Natural killer cell (primary cell): ENCODE measurements at regions not wholly inside any gene's neighbourhood (a gene's known extent, or its start where the extent isn't known, plus 50 kb on each side); places are given as distances from the start of the nearest gene placed in this dataset.

Source experiments
- ATAC-seq, 3 donors: fragments of 150-1000 bp in 2 of 3; fragments of 200-7000 bp in 1 of 3; cut with Tn5 transposase; 1 replicate in 1 of 3; 2 replicates in 2 of 3; pipeline ENCODE4 v1.10.0; 2021; ENCODE audit warnings: mild to moderate bottlenecking in 2 of 3, moderate library complexity in 2 of 3
- DNase-seq, 2 donors: peaks; one replicate each; pipeline versions ENCODE4 v3.0.0 to v3.0.0-alpha.2; 2013 to 2021; ENCODE audit warnings: mixed read lengths in 1 of 2
- H3K27ac ChIP-seq: one replicate; pipeline ENCODE4 v1.5.1; 2013; ENCODE audit warnings: mild to moderate bottlenecking, low read length
- H3K27me3 ChIP-seq: one replicate; pipeline ENCODE4 v1.6.1; 2013; ENCODE audit warnings: low read length; ENCODE audit not compliant: control insufficient read depth, insufficient read depth
- H3K36me3 ChIP-seq: one replicate; pipeline ENCODE4 v1.6.1; 2013; ENCODE audit warnings: low read length; ENCODE audit not compliant: control insufficient read depth, insufficient read depth
- H3K4me1 ChIP-seq: one replicate; pipeline ENCODE4 v1.6.1; 2013; ENCODE audit warnings: low read length; ENCODE audit not compliant: control insufficient read depth, insufficient read depth
- H3K4me3 ChIP-seq: one replicate; pipeline ENCODE4 v1.5.1; 2013; ENCODE audit warnings: low read length
- H3K9me3 ChIP-seq: one replicate; pipeline ENCODE4 v1.6.1; 2013; ENCODE audit warnings: low read length; ENCODE audit not compliant: control insufficient read depth, insufficient read depth
- H3K27ac Mint-ChIP-seq, 2 donors: one replicate each; pipeline ENCODE4 v1.8.0; 2022; ENCODE audit warnings: mild to moderate bottlenecking in 2 of 2, mixed read lengths in 2 of 2, moderate library complexity in 1 of 2
- H3K27me3 Mint-ChIP-seq, 2 donors: one replicate each; pipeline ENCODE4 v1.8.0; 2022; ENCODE audit warnings: low read depth in 2 of 2, mixed read lengths in 2 of 2
- H3K36me3 Mint-ChIP-seq: one replicate; pipeline ENCODE4 v1.8.0; 2022; ENCODE audit warnings: mixed read lengths
- H3K4me1 Mint-ChIP-seq, 2 donors: one replicate each; pipeline ENCODE4 v1.8.0; 2022; ENCODE audit warnings: mixed read lengths in 2 of 2
- H3K4me3 Mint-ChIP-seq: one replicate; pipeline ENCODE4 v1.8.0; 2022; ENCODE audit warnings: mild to moderate bottlenecking, moderate library complexity, mixed read lengths
- H3K9me3 Mint-ChIP-seq, 2 donors: one replicate each; pipeline ENCODE4 v1.8.0; 2022; ENCODE audit warnings: mixed read lengths in 2 of 2
- CTCF ChIP-seq: fragments of 200-600 bp; IDR thresholded peaks from one replicate; pipeline ENCODE4 v1.8.0; 2022; ENCODE audit warnings: antibody characterized with exemption
- WGBS: methylation state at CpG from one replicate; pipeline ENCODE4 v1.1.7; 2013; ENCODE audit warnings: missing lambda C conversion rate; ENCODE audit not compliant: insufficient coverage; 5-methylcytosine and 5-hydroxymethylcytosine counted together
- intact Hi-C: fragments of 100-400 bp; cut with micrococcal nuclease; formaldehyde crosslinking; loops from one replicate; pipeline ENCODE4 v1.14.2; 2022

- ATAC-seq = no peak
- intact Hi-C loops = no loop called here
- Mint-ChIP-seq H3K36me3 (no peaks in the 10 kb centered on the region), H3K27ac (no peak overlapping the region), H3K9me3 (peaks cover 2 to 4% of the 10 kb centered on the region in 2 donors), H3K27me3 (peaks cover 0 to 3% of the 10 kb centered on the region in 2 donors), H3K4me1 (no peaks in the 10 kb centered on the region), H3K4me3 (no peak overlapping the region)
- no peak for TF ChIP-seq CTCF
- no peaks in the 10 kb centered on the region for H3K27me3 ChIP-seq
- no peaks in the 10 kb centered on the region for H3K4me1 ChIP-seq
- no peaks in the 10 kb centered on the region for H3K36me3 ChIP-seq
- DNase-seq = no peak
- 85% methylated on average over 6 of the region's 6 CpGs for WGBS
- no peaks in the 10 kb centered on the region for H3K9me3 ChIP-seq
- no peak overlapping the region for H3K27ac ChIP-seq
- H3K4me3 ChIP-seq = no peak overlapping the region
These were observed 791.5 kb downstream of the MED13L start for GRCh38 chr12:115485967-115486366.

GRCh38 chr12:115485503-115485902 is 792.0 kb downstream of the MED13L start:
- TF ChIP-seq CTCF = no peak
- Mint-ChIP-seq H3K27ac (no peak overlapping the region), H3K9me3 (peaks cover 2 to 4% of the 10 kb centered on the region in 2 donors), H3K36me3 (no peaks in the 10 kb centered on the region), H3K27me3 (peaks cover 0 to 3% of the 10 kb centered on the region in 2 donors), H3K4me3 (no peak overlapping the region), H3K4me1 (no peaks in the 10 kb centered on the region)
- no peak for ATAC-seq
- H3K4me3 ChIP-seq = no peak overlapping the region
- no peaks in the 10 kb centered on the region for H3K27me3 ChIP-seq
- intact Hi-C loops = no loop called here
- no peaks in the 10 kb centered on the region for H3K4me1 ChIP-seq
- no peak for DNase-seq
- H3K27ac ChIP-seq = no peak overlapping the region
- no peaks in the 10 kb centered on the region for H3K9me3 ChIP-seq
- 95% methylated on average over 2 of the region's 2 CpGs for WGBS
- H3K36me3 ChIP-seq = no peaks in the 10 kb centered on the region

- H3K4me3 ChIP-seq = no peak overlapping the region
- Mint-ChIP-seq H3K27ac (no peak overlapping the region), H3K9me3 (peaks cover 2% of the 10 kb centered on the region in 2 donors), H3K27me3 (peaks cover 0 to 3% of the 10 kb centered on the region in 2 donors), H3K4me1 (no peaks in the 10 kb centered on the region), H3K36me3 (no peaks in the 10 kb centered on the region), H3K4me3 (no peak overlapping the region)
- DNase-seq (no peak), ATAC-seq (no peak)
- no peaks in the 10 kb centered on the region for H3K9me3 ChIP-seq
- TF ChIP-seq CTCF = no peak
- H3K27ac ChIP-seq = no peak overlapping the region
- H3K4me1 ChIP-seq = no peaks in the 10 kb centered on the region
- no peaks in the 10 kb centered on the region for H3K27me3 ChIP-seq
- intact Hi-C loops = no loop called here
- H3K36me3 ChIP-seq = no peaks in the 10 kb centered on the region
These were observed 794.5 kb downstream of the MED13L start for GRCh38 chr12:115482943-115483342.

GRCh38 chr12:115481141-115481540 is 796.4 kb downstream of the MED13L start:
- peaks cover 0 to 3% of the 10 kb centered on the region in 2 donors for H3K27me3 Mint-ChIP-seq

More at GRCh38 chr12:115481141-115481540, 796.4 kb downstream of the MED13L start:
- DNase-seq (no peak), ATAC-seq (no peak)
- Mint-ChIP-seq H3K4me3 (no peak overlapping the region), H3K4me1 (no peaks in the 10 kb centered on the region), H3K27ac (no peak overlapping the region), H3K36me3 (no peaks in the 10 kb centered on the region), H3K9me3 (peaks cover 2% of the 10 kb centered on the region in 2 donors)
- WGBS = 80% methylated on average over 2 of the region's 2 CpGs
- no peak for TF ChIP-seq CTCF
- H3K4me3 ChIP-seq = no peak overlapping the region
- intact Hi-C loops = no loop called here
- no peaks in the 10 kb centered on the region for H3K9me3 ChIP-seq
- H3K27ac ChIP-seq = no peak overlapping the region
- no peaks in the 10 kb centered on the region for H3K36me3 ChIP-seq
- H3K4me1 ChIP-seq = no peaks in the 10 kb centered on the region
- H3K27me3 ChIP-seq = no peaks in the 10 kb centered on the region
